GM19452 (cell line): ENCODE measurements at regions not wholly inside any gene's neighbourhood (a gene's known extent, or its start where the extent isn't known, plus 50 kb on each side); places are given as distances from the start of the nearest gene placed in this dataset.

Experiments
- ATAC-seq: cut with Tn5 transposase; IDR thresholded peaks from one replicate; pipeline ENCODE4 v1.9.1; 2021; ENCODE audit not compliant: unreplicated experiment

GRCh38 chr10:128543151-128543550 is 416.9 kb upstream of the MKI67 start:
- ATAC-seq: no peak

- no peak for ATAC-seq
Measured at GRCh38 chr10:128545216-128545615, 419.0 kb upstream of the MKI67 start.

GRCh38 chr10:128546651-128547165 is 420.5 kb upstream of the MKI67 start:
- no peak for ATAC-seq

GRCh38 chr10:128549101-128549608 is 422.9 kb upstream of the MKI67 start:
- ATAC-seq: no peak

GRCh38 chr10:128550045-128550444 is 423.8 kb upstream of the MKI67 start:
- no peak for ATAC-seq

- no peak for ATAC-seq
Measured at GRCh38 chr10:128551475-128551874, 425.3 kb upstream of the MKI67 start.

GRCh38 chr10:128553755-128554154 is 427.5 kb upstream of the MKI67 start:
- ATAC-seq: no peak

- ATAC-seq: no peak
Measured at GRCh38 chr10:128556182-128557110, 430.2 kb upstream of the MKI67 start.

- no peak for ATAC-seq
Measured at GRCh38 chr10:128557149-128557710, 431.0 kb upstream of the MKI67 start.

- ATAC-seq: no peak
Measured at GRCh38 chr10:128560406-128560805, 434.2 kb upstream of the MKI67 start.

GRCh38 chr10:128560993-128561392 is 434.8 kb upstream of the MKI67 start:
- no peak for ATAC-seq

GRCh38 chr10:128563387-128563786 is 437.2 kb upstream of the MKI67 start:
- ATAC-seq: no peak

GRCh38 chr10:128563904-128564303 is 437.7 kb upstream of the MKI67 start:
- no peak for ATAC-seq

GRCh38 chr10:128566361-128566968 is 440.2 kb upstream of the MKI67 start:
- no peak for ATAC-seq

- ATAC-seq: no peak
Measured at GRCh38 chr10:128567551-128567950, 441.3 kb upstream of the MKI67 start.

- no peak for ATAC-seq
Measured at GRCh38 chr10:128568041-128568440, 441.8 kb upstream of the MKI67 start.

GRCh38 chr10:128568491-128568890 is 442.3 kb upstream of the MKI67 start:
- ATAC-seq: no peak

GRCh38 chr10:128568990-128569945 is 443.0 kb upstream of the MKI67 start:
- no peak for ATAC-seq

GRCh38 chr10:128570319-128570995 is 444.2 kb upstream of the MKI67 start:
- ATAC-seq: no peak

- ATAC-seq: no peak
Measured at GRCh38 chr10:128571071-128571470, 444.8 kb upstream of the MKI67 start.
